Cerebellar nuclear complex (tissue), 1 donor: ENCODE measurements at regions not wholly inside any gene's neighbourhood (a gene's known extent, or its start where the extent isn't known, plus 50 kb on each side); places are given as distances from the start of the nearest gene placed in this dataset.

Experiments
- DNase-seq, 2 experiments: peaks; one replicate each; lab custom pipeline; 2025; lab: John Stamatoyannopoulos, UW

- no peak for DNase-seq
Observed at GRCh38 chr7:25949736-25950487, 202.1 kb upstream of the NFE2L3 start.

- no peak for DNase-seq
Observed at GRCh38 chr7:25950488-25951413, 201.2 kb upstream of the NFE2L3 start.

GRCh38 chr7:25951414-25952260 lies 200.4 kb upstream of the NFE2L3 start:
- DNase-seq: no peak

- no peak for DNase-seq
Observed at GRCh38 chr7:25952261-25953057, 199.5 kb upstream of the NFE2L3 start.

GRCh38 chr7:25953859-25954258 lies 198.1 kb upstream of the NFE2L3 start:
- no peak for DNase-seq

GRCh38 chr7:25954395-25954794 lies 197.6 kb upstream of the NFE2L3 start:
- no peak for DNase-seq

- DNase-seq: no peak
Observed at GRCh38 chr7:25959168-25959734, 192.7 kb upstream of the NFE2L3 start.

GRCh38 chr7:25963733-25964132 lies 188.3 kb upstream of the NFE2L3 start:
- DNase-seq: no peak

GRCh38 chr7:25964483-25964991 lies 187.5 kb upstream of the NFE2L3 start:
- no peak for DNase-seq

- no peak for DNase-seq
Observed at GRCh38 chr7:25965405-25966123, 186.4 kb upstream of the NFE2L3 start.

- DNase-seq: no peak
Observed at GRCh38 chr7:25966469-25966868, 185.5 kb upstream of the NFE2L3 start.

GRCh38 chr7:25967278-25968204 lies 184.5 kb upstream of the NFE2L3 start:
- no peak for DNase-seq

GRCh38 chr7:25968205-25968993 lies 183.6 kb upstream of the NFE2L3 start:
- no peak for DNase-seq

GRCh38 chr7:25970356-25970755 lies 181.6 kb upstream of the NFE2L3 start:
- no peak for DNase-seq

- no peak for DNase-seq
Observed at GRCh38 chr7:25970911-25971310, 181.1 kb upstream of the NFE2L3 start.

- DNase-seq: no peak
Observed at GRCh38 chr7:25976630-25977029, 175.4 kb upstream of the NFE2L3 start.

GRCh38 chr7:25978466-25978865 lies 173.5 kb upstream of the NFE2L3 start:
- DNase-seq: no peak

GRCh38 chr7:25979605-25980004 lies 172.4 kb upstream of the NFE2L3 start:
- no peak for DNase-seq
